Eye (tissue), 1 donor: ENCODE measurements at regions not wholly inside any gene's neighbourhood (a gene's known extent, or its start where the extent isn't known, plus 50 kb on each side); places are given as distances from the start of the nearest gene placed in this dataset.
"Not testable (repeated sequence)": the region's sequence is repeated elsewhere in the genome, so short reads cannot be mapped to it uniquely, and the experiment has no call there.

ENCODE experiments used
- DNase-seq: peaks from one replicate; pipeline ENCODE4 v3.0.0-alpha.2; 2015

DNA sequence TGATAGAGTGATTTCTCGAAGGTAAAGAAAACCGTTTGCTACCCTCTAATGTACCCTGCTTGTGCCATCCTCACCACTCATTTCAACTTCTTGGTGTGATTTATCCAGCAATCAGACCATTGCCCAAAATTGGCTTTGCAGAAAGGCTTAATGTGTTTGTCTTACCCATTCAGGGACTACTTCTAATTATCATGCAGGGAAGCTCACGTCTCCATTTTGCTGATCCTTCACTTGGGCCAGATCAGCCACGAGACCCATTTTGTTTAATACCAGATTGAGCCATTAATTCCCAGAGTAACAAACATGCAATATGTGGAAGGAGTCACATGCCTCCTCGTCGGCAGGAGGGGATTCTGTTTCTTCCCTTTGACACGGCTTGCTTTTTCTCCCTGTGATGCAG lies 51.1 kb upstream of the CRY1 start:
- DNase-seq = no peak

DNA sequence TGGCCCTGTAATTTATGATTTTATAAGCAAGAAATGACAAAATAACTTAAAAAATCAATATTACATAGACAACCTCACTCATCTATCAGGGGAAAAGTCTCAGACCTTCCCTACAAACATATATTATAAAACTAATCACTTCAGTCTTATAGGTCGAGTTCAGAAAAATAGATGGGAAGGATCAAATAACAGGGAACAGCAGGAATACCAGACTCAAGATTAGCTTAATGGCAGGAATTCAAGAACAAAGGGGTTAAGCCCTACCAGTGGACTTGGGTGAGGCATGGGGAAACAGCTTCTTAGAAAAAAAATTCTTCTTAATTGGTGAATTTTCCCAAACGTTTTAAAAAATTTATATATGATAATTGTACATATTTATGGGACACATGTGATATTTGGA lies 51.6 kb upstream of the CRY1 start:
- DNase-seq = no peak

DNA sequence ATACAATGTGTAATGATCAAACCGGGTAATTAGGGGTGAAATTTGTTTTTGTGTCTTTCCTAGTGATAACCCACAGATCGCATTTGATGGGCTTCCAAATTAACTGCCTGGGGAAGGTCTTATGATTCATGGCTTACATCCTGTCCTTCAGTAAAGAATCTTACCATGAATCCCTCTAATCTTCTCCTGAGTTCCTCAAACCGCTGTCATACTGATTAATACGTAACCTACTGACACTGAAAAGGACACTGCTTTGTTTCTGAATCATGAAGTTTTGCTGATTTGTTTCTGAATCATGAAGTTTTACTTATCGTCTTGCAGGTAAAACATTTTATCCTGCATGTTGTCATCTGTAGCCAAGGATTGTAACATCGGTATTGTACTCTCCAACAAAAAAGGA lies 52.0 kb upstream of the CRY1 start:
- no peak for DNase-seq

DNA sequence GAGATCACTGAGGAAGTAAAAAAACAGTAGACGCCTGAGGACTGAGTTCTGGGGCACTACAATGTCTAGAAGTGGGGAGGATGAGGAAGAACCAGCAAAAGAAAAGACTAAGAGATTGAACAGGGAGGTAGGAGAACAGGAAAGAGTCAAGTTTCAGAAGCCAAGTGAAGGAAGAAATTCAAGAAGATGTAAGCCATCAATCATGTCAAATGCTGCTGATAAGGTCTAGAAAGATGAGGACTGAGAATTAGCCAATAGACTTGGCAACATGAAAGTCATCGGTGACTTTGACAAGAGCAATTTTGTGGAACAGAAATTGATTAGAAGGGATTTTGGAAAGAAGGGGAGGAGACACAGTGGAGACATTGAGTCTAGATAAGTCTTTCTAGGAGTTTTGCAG lies 54.8 kb upstream of the CRY1 start:
- no peak for DNase-seq

DNA sequence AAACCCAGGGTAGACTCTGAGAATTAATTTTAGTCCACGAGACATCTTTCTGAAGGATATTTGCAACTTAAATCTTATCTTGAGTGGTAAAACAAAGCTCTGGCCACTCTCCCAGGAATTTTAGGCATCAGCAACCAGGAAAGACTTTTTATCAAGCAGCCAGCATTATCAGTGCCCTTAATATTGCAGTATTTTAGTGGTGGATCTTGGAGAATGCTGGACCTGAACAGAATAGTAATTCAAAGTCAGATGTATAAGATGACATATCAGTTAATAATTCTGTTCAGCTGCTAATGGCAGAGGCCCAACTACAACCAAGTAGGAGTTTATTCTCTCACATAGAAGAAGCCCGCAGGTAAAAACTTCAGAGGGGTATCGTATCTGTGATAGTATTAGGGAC lies 59.0 kb upstream of the CRY1 start:
- no peak for DNase-seq

DNA sequence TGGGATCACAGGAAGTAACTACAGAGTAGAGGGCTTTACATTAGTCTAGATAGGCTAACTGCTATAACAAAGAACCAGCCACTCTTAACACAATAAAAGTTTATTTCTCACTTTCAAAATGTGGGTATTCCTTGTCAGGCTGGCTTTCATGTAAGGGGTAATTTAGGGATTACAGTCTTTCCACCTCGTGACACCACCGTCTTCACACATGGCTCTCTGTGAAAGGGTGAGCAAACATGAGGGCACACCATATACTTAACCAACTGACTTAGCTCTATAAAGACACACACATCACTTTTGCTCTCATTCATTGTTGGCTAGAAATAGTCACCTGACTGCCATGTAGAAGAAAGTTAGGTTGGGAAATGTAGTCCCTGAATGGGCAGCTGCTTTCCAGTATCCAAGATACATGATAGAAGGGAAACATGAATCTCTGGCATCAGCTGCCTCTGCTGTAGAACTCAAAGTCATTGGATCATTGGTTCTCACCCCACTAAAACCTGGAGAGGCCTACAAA lies 66.1 kb upstream of the CRY1 start:
- no peak for DNase-seq

DNA sequence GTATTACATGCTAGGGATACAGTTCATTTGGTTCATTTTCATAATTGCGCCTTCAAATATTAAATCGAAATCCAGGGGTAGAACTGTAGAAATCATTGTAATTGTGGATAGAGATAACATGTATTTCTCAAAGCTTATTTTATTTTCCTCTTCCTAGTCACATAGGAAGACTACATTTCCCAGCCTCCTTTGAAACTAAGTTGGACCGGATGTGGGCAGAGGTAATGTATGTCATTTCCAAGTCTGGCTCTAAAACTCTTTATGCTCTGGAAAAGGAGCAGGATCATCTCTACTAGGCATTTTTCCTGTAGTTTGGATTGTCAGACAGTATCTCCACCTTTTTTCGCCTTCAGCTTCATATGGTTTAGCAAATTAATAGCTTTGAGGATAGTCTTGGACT lies 70.1 kb upstream of the CRY1 start:
- DNase-seq = no peak

DNA sequence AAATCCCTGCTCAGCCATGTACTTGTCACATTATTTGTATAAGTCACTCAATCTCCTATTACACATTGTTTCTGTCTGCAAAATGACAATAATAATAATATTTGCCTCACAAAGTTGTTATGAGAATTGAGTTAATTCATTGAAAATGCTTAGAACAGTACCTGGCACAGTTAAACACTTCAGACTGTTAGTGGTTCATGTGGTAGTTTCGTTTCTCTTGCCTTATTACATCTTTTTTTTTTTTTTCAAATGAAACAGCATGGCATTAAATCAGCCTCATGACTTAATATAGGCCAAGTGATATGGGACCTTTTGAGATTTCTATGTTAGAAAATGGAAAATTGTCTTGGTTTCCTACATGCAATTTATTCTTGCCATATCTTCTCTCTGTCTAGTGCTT lies 71.0 kb upstream of the CRY1 start:
- DNase-seq = no peak

DNA sequence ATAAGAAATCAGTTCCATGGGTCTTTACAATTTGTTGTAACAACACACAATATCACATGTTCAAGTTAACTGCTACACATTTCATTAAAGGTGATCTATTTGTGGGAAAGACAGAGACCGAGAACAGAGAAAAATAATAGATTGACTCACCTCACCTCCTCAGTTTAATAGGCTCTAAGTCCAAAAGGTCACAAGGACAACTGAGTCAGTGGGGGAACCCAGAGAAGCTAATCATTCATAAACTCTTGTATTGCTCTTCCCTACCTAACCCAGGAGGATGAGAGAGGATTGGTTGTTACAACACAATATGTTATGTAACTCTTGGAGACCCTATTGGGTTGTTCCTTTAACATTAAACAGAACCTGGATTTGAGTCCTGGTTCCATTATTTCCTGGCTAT lies 72.2 kb upstream of the CRY1 start:
- no peak for DNase-seq

DNA sequence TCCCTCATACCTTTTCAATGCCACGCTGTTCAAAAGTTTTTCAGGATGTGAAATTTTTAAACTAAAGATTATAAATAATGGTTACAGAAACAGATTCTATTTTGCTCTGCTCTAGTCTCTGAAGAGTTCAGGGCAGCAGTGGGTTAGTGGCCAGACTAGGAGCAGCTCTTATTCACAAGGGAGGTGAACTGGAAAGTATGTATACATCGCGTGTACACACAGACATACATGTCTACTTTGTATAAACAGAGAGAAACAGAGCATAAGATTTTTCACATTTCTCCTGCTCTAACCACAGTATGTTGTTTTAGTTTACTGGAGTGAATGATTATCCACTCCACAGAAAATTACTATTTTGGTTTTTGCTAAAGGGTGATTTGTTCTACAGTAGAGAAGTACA lies 74.4 kb upstream of the CRY1 start:
- DNase-seq = no peak

DNA sequence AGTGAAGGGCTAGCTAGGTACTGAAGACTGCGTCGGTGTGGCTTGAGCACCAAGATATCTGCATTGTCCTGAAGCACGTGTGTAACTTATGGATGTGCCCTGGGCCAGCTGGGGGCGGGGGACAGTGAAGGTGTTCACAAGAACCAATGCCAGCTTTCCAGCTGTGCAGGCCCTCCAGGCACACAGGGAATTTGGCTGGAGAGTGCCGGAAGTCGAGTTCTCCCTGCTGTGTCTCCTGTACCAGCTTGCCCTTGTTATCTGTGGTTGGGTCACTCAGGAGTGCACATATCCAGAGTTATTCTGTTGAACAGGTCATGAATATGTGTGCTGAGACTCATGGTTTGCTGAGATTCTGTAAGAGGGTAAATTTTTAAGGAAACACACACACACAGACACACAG lies 75.9 kb upstream of the CRY1 start:
- DNase-seq = no peak

DNA sequence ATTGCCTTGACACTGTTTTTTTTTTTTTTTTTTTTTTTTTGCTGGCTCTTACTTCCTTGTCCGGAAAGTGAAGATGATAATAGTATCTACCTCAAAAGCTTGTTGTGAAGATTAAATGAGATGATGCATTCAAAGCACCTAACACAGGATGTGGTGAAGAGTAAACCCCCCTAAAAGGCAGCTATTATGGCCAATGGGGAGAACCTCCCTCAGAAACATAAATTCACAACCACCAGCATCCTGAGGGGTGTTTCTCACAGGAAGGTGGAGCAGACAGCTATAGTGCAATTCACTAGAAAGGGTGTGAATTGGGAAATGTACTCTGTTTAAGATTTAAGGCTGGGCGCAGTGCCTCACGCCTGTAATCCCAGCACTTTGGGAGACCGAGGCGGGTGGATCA lies 85.4 kb upstream of the CRY1 start:
- no peak for DNase-seq

DNA sequence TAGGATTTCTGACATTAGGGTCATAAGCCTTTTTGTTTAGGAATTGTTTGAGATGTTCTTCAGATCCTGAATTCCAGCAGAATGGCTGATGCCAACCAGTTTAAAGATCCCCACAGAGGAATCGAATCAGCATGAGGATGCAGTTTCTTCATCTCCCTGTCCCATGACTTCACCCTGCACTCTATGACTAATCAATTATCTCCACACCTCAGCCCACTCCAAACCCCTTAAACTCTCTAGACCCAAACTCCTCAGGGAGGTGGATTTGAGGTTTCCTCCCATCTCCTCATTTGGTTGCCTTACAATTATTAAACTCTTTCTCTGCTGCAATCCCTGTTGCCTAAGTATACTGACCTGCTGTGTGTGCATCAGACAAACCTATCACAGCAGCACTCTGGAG lies 86.5 kb upstream of the CRY1 start:
- no peak for DNase-seq

DNA sequence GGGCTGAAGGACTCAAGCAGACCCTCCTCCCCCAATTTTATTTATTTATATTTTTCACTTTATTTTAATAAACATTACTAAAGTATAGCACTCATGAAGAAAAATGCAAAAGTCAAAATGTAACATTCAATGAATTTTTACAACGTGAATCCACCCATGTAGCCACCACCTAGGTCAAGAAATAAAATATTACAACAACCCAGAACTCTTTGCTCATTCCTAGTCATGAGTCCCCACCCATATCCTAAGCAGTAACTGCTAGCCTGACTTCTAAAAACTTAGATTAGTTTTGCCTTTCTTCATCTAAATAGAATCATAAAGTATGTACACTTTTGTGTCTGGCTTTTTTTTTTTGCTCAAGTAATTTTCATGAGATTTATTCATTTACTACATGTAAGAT lies 86.9 kb upstream of the CRY1 start:
- DNase-seq = no peak

DNA sequence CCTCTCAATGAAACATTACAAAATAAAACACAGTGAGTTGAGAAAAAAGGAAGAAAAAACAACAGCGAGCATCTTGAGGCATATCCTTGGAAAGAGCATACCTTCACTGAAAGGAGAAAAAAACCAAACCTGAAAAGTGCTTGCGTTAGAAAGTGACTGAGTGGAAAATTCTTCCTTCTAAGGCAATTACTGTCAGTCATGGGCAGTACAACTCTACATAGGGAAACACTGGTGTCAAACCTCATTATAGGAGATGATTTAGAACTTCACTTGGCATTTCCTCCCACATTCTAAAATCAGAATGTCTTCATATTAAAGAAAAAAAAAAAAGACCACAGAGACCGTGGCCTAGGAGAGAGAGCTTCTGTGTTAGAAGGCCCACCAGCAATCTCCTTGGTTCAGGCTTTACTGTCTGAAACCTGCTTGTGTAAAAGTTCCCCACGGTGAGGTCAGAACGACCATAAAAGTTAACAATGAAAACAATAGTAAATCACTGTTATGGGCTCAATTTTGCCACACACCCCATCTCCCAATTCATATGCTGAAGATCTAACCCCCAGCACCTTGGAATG lies 91.1 kb upstream of the CRY1 start:
- no peak for DNase-seq

DNA sequence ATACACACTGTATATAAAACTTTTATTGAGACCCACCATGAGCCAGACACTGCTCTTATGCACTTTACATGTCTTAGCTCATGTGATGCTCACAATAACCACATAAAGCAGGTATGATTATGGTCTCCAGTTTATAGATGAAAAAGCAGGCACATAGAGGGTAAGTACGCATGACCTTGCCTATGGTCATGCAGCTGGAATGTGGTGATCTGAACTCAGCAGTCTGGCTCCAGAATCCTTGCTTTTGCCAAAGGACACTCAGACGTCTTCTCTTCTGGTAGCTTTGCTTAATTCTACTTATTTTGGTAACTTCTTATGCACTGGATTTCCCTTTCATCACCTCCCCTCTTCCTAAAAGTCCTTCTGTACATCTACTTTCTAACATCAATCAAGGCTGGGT lies 103.3 kb upstream of the CRY1 start:
- no peak for DNase-seq

DNA sequence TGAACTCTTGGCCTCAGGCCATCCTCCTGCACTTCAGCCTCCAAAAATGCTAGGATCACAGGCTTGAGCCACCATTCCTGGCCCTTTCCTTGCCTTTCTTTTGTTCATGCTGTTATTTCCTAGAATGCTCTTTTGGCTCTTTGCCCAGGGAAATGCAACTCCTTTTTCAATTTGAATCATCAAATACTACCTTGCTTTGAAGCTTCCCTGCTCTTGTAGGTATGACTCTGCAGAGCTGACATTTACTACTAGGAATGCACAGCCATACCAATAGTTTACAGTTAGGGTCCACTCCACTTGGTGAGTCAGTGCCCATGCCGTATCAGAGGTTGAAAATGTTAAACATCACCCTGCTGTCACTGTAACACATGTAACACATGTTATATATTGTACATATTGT lies 107.0 kb upstream of the CRY1 start:
- DNase-seq = no peak

DNA sequence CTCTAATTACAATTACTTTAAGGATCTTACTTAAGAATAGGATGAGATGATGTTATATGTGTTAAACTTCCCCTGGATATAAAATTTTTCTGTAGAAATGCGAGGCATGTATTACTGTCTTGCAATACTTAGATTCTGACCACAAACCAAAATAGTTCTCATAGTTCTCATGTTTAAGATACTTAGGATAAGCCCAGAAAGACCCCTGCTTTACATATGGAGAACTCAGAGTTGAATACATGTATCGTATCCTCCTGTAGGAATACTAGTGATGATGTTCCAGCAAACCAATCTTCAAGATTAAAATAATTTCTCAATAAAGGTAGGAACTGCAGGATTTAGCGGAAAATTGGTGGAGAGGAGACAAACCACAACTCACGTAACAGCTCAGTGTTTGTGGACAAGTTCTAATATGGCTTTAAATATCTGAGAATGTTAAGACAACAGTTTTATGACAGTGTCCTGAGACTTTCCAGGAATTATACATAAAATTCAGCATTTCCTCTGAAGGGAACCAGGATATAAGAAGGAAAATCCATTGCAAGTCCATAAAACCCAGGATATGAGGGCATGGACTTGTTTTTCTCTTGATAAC lies 114.7 kb upstream of the CRY1 start:
- DNase-seq = no peak

DNA sequence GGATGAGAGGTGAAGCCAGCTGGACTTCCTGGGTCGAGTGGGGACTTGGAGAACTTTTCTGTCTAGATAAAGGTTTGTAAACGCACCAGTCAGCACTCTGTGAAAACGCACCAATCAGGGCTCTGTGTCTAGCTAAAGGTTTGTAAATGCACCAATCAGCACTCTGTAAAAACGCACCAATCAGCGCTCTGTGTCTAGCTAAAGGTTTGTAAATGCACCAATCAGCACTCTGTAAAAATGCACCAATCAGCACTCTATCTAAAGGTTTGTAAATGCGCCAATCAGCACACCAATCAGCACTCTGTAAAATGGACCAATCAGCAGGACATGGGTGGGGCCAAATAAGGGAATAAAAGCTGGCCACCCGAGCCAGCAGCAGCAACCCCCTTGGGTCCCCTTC lies 116.4 kb upstream of the CRY1 start:
- not testable (repeated sequence) for DNase-seq

DNA sequence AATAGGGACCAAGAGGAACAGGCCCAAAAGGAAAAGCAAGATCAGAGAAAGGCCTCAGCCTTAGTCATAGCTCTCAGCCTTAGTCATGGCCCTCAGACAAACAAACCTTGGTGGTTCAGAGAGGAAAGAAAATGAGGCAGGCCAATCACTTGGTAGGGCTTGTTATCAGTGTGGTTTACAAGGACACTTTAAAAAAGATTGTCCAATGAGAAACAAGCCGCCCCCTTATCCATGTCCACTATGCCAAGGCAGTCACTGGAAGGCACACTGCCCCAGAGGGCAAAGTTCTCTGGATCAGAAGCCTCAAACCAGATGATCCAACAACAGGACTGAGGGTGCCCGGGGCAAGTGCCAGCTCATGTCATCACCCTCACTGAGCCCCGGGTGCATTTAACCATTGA lies 121.0 kb upstream of the CRY1 start:
- not testable (repeated sequence) for DNase-seq

DNA sequence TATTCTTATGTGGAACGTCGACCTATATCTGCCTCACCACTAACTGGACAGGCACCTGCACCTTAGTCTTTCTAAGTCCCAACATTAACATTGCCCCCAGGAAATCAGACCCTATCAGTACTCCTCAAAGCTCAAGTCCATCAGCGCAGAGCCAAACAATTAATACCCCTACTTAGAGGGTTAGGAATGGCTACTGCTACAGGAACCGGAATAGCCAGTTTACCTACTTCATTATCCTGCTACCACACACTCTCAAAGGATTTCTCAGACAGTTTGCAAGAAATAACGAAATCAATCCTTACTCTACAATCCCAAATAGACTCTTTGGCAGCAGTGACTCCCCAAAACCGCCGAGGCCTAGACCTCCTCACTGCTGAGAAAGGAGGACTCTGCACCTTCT lies 123.1 kb upstream of the CRY1 start:
- DNase-seq = not testable (repeated sequence)

DNA sequence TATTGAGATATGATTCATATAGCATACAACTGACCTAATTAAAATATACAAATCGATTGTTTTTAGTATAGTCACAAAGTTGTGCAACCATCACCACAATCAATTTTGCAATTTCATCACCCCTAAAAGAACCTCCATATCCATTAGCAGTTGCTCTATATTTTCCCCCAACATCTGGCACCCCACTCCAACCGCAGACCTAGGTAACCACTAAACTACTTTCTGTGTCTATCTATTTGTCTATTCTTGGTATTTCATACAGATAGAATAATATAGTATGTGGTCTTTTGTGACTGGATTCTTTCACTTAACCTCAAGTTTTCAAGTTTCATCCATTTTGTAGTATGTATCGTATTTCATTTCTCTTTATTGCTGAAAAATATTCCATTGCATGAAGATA lies 126.0 kb upstream of the CRY1 start:
- no peak for DNase-seq

DNA sequence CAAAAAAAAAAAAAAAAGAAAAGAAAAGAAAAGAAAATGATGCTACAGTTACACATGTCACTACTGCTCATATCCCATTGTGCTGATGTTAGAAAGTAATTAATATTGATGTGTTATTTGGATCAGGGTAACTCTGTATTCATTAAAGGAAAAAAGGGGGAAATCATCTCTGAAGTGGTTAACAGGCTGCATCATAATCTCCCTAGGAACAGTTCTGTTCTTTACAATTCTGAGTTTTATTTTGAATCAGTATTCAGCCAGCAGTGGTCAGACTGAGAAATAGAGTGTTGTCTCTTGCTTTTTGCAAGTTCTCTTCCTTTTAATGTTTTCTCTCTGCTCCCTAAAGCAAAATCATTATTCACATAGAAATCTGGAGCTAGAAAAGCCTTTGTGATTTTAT lies 128.6 kb upstream of the CRY1 start:
- no peak for DNase-seq

DNA sequence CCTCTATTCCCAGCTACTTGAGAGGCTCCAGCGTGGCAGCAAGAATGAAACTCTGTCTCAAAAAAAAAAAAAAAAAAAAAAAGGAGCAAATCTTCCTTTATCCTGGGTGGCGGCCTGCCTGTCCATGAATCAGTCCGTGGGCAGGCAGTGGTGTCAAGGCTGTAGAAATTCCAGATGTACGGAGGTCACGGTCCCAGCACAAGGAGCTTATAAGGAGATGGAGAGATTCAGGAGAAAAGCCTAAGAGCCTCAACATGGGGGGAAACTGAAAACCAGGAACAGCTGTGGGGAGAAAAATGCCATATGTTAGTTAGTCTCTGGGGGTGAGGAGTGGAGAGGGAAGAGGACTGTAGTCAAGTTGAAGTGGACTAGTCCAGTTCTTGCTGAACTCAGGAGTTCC lies 130.5 kb upstream of the CRY1 start:
- DNase-seq = no peak

DNA sequence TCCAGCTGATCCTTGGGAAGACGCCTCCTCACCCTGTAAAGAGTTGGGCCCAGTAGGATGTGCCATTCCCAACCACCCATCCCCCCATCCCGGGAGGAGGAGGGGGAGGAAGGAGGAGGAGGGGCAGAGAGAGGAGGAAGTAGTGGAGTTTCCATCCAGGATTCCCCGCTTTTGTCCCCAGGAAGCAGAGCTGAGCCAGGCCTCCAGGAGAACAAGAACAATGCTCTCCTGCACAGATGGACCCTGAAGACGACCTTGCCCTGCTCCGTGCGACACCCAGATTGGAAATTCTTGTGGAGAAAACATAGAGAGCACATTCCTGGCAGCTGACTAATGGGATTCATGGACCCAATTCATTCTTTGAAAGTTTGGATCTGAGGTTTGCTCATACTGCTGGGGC lies 132.3 kb upstream of the CRY1 start:
- DNase-seq = no peak
